Endothelial cell of umbilical vein (primary cell): ENCODE measurements at regions not wholly inside any gene's neighbourhood (a gene's known extent, or its start where the extent isn't known, plus 50 kb on each side); places are given as distances from the start of the nearest gene placed in this dataset.

ENCODE experiments used
- BruUV-seq: library from RNA; stranded (reverse); fragments of 400-500 nt; replicated peaks from 2 replicates; lab custom pipeline; 2021; lab: Mats Ljungman, UMichigan
- CTCF ChIA-PET: fragments of 300-600, 350-600 bp; sonication (Branson Sonifier 250); formaldehyde crosslinking; loops from one replicate; lab custom pipeline; 2021; ENCODE audit warnings: antibody characterized with exemption, inconsistent platforms; lab: Charles Lee
- POLR2A ChIA-PET: fragments of 300-600, 350-600 bp; sonication (Branson Sonifier 250); formaldehyde crosslinking; loops from one replicate; lab custom pipeline; 2021; ENCODE audit warnings: antibody characterized with exemption, inconsistent platforms; lab: Charles Lee
- DNase-seq: peaks from one replicate; pipeline ENCODE4 v3.0.0-alpha.2; 2011; ENCODE audit warnings: low read depth, low spot score
- FAIRE-seq: peaks from 2 replicates; lab custom pipeline; 2011; peaks lifted over from hg19 to GRCh38; lab: Jason Lieb, UNC
- H2AFZ ChIP-seq: 2 replicates; pipeline ENCODE4 v1.6.0; 2012; ENCODE audit warnings: low read depth, low read length, control low read depth, inconsistent platforms
- H3K27ac ChIP-seq: 2 replicates; pipeline ENCODE4 v1.5.1; 2011; ENCODE audit warnings: low read depth, mild to moderate bottlenecking, control low read depth, low read length, moderate library complexity; ENCODE audit not compliant: insufficient read depth
- H3K27me3 ChIP-seq, 2 experiments: 2 replicates each; pipeline versions ENCODE4 v1.6.0 to v1.6.1; 2011; ENCODE audit warnings: low read length in 2 of 2, mixed read lengths in 1 of 2; ENCODE audit not compliant: control insufficient read depth in 2 of 2, insufficient read depth in 2 of 2
- H3K36me3 ChIP-seq, 2 experiments: 2 replicates in 1 of 2; 3 replicates in 1 of 2; pipeline ENCODE4 v1.5.1; 2011; ENCODE audit warnings: low read length in 2 of 2, mild to moderate bottlenecking in 1 of 2, moderate library complexity in 1 of 2; ENCODE audit not compliant: control insufficient read depth in 2 of 2, insufficient read depth in 2 of 2; ENCODE audit errors: extremely low read depth in 1 of 2
- H3K4me1 ChIP-seq: 3 replicates; pipeline ENCODE4 v1.5.1; 2011; ENCODE audit warnings: mild to moderate bottlenecking, low read length; ENCODE audit not compliant: control insufficient read depth, insufficient read depth; ENCODE audit errors: extremely low read depth
- H3K4me2 ChIP-seq: 2 replicates; pipeline ENCODE4 v1.6.1; 2011; ENCODE audit warnings: low read length, control low read depth, mixed read lengths; ENCODE audit not compliant: insufficient read depth
- H3K4me3 ChIP-seq, 3 experiments: fragments of 200-600 bp in 1 of 3; sonication (generic), shearing (Covaris generic) in 1 of 3; replicated peaks in 1 of 3; 2 replicates each; pipeline ENCODE4 v1.5.1; 2011 to 2016; ENCODE audit warnings: control low read depth in 3 of 3, low read length in 3 of 3, mild to moderate bottlenecking in 2 of 3, inconsistent platforms in 1 of 3, low read depth in 1 of 3, moderate library complexity in 1 of 3; ENCODE audit not compliant: insufficient read depth in 1 of 3
- H3K79me2 ChIP-seq: 2 replicates; pipeline ENCODE4 v1.6.0; 2012; ENCODE audit warnings: low read length, inconsistent platforms; ENCODE audit not compliant: control insufficient read depth, insufficient read depth
- H3K9ac ChIP-seq: replicated peaks from 2 replicates; pipeline ENCODE3; 2011; ENCODE audit warnings: low read length, control low read depth; ENCODE audit not compliant: insufficient read depth; ENCODE audit errors: extremely low read depth
- H3K9me1 ChIP-seq: replicated peaks from 3 replicates; pipeline ENCODE4 v1.6.0; 2011; ENCODE audit warnings: mild to moderate bottlenecking, low read length; ENCODE audit not compliant: control insufficient read depth, insufficient read depth; ENCODE audit errors: extremely low read depth
- H3K9me3 ChIP-seq: replicated peaks from 2 replicates; pipeline ENCODE4 v1.5.1; 2012; ENCODE audit warnings: low read length, inconsistent platforms; ENCODE audit not compliant: control insufficient read depth, insufficient read depth
- H4K20me1 ChIP-seq: replicated peaks from 2 replicates; pipeline ENCODE3; 2011; ENCODE audit warnings: mild to moderate bottlenecking, low read length; ENCODE audit not compliant: control insufficient read depth, insufficient read depth; ENCODE audit errors: extremely low read depth
- EZH2 ChIP-seq: IDR thresholded peaks from 2 replicates; pipeline ENCODE4 v1.6.1; 2012; ENCODE audit warnings: borderline replicate concordance, low read depth, mild to moderate bottlenecking, moderate library complexity, low read length, inconsistent platforms; ENCODE audit not compliant: severe bottlenecking
- FOS ChIP-seq: IDR thresholded peaks from 2 replicates; pipeline ENCODE4 v1.6.1; 2011; ENCODE audit warnings: mild to moderate bottlenecking, low read length, moderate library complexity, borderline replicate concordance; ENCODE audit not compliant: insufficient read depth
- GATA2 ChIP-seq: IDR thresholded peaks from 2 replicates; pipeline ENCODE4 v1.7.0; 2011; ENCODE audit warnings: low read depth, mild to moderate bottlenecking, moderate library complexity, mixed read lengths, low read length; ENCODE audit not compliant: insufficient read length, insufficient read depth
- JUN ChIP-seq: IDR thresholded peaks from 2 replicates; pipeline ENCODE4 v1.6.1; 2011; ENCODE audit warnings: borderline replicate concordance, low read depth; ENCODE audit not compliant: insufficient read length, insufficient read depth
- MYC ChIP-seq: IDR thresholded peaks from one replicate; pipeline ENCODE4 v1.6.1; 2011; ENCODE audit warnings: mild to moderate bottlenecking, low read depth, low read length
- POLR2A ChIP-seq: IDR thresholded peaks from 2 replicates; pipeline ENCODE4 v1.6.1; 2012; ENCODE audit warnings: low read depth, mild to moderate bottlenecking, control low read depth, low read length
- POLR2AphosphoS5 ChIP-seq: IDR thresholded peaks from 2 replicates; pipeline ENCODE4 v1.6.1; 2012; ENCODE audit warnings: low read depth, mild to moderate bottlenecking, control low read depth, low read length, moderate library complexity; ENCODE audit not compliant: insufficient read depth
- dilution Hi-C: fragments of 300-500 bp; cut with MboI; formaldehyde crosslinking; loops from one replicate; pipeline ENCODE4 v1.15.0; 2019; ENCODE audit warnings: low sequenced_read_pairs; ENCODE audit not compliant: extremely low pct_ligation_motif_present
- intact Hi-C: fragments of 100-400 bp; cut with micrococcal nuclease; formaldehyde crosslinking; loops from one replicate; pipeline ENCODE4 v1.10.0; 2022
- TF ChIP-seq, protein P1 (sequence below): IDR thresholded peaks from 2 replicates; pipeline ENCODE4 v1.6.1; 2011; ENCODE audit not compliant: insufficient read depth, insufficient read length
- TF ChIP-seq, protein P2 (sequence below), 2 donors: IDR thresholded peaks; 1 replicate in 1 of 2; 2 replicates in 1 of 2; pipeline ENCODE4 v1.5.1; 2011; ENCODE audit warnings: low read length in 2 of 2, mild to moderate bottlenecking in 2 of 2, moderate library complexity in 2 of 2, control low read depth in 1 of 2, inconsistent platforms in 1 of 2, low read depth in 1 of 2; ENCODE audit not compliant: insufficient read depth in 1 of 2; ENCODE audit errors: extremely low read depth in 1 of 2

DNA sequence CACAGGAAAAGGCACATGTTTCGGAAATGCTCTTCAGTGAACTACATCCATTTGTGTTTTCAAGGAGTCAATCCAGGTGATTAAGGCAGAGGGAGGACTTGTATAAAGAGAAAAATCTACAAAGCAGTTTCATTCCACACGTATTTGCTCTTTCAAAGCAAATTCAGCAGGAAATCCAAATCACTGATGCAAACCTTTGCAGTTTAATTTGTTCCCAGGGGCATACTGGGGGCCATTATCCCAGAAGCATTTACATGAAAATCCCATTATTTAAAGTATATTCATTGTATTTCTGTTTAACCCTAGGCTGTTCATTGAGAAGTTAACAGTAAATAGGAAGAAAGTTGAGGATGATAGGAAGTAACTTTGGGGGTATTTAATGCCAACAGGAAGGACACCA is 147.9 kb downstream of the PMP22 start:
- H3K4me3 ChIP-seq = no peak overlapping the region
- DNase-seq = no peak
- dilution Hi-C loops = no loop called here
- no peaks in the 10 kb centered on the region for H3K4me1 ChIP-seq
- no peaks in the 10 kb centered on the region for H4K20me1 ChIP-seq
- H3K36me3 ChIP-seq = no peaks in the 10 kb centered on the region
- H3K9me3 ChIP-seq = no peaks in the 10 kb centered on the region
- no peak for FAIRE-seq
- BruUV-seq = no TSS peak
- H3K27me3 ChIP-seq = no peaks in the 10 kb centered on the region
- H3K27ac ChIP-seq = no peak overlapping the region
- H2AFZ ChIP-seq = no peak overlapping the region
- POLR2A ChIA-PET = no interaction called here
- no peak overlapping the region for H3K9ac ChIP-seq
- intact Hi-C loops = no loop called here
- TF ChIP-seq, protein P1, sequence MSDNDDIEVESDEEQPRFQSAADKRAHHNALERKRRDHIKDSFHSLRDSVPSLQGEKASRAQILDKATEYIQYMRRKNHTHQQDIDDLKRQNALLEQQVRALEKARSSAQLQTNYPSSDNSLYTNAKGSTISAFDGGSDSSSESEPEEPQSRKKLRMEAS = no peak
- TF ChIP-seq GATA2 = no peak
- no peak for TF ChIP-seq EZH2
- no peak for TF ChIP-seq JUN
- TF ChIP-seq MYC = no peak
- TF ChIP-seq FOS = no peak
- TF ChIP-seq, protein P2, sequence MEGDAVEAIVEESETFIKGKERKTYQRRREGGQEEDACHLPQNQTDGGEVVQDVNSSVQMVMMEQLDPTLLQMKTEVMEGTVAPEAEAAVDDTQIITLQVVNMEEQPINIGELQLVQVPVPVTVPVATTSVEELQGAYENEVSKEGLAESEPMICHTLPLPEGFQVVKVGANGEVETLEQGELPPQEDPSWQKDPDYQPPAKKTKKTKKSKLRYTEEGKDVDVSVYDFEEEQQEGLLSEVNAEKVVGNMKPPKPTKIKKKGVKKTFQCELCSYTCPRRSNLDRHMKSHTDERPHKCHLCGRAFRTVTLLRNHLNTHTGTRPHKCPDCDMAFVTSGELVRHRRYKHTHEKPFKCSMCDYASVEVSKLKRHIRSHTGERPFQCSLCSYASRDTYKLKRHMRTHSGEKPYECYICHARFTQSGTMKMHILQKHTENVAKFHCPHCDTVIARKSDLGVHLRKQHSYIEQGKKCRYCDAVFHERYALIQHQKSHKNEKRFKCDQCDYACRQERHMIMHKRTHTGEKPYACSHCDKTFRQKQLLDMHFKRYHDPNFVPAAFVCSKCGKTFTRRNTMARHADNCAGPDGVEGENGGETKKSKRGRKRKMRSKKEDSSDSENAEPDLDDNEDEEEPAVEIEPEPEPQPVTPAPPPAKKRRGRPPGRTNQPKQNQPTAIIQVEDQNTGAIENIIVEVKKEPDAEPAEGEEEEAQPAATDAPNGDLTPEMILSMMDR (IDR thresholded peaks at IDR 0.05; ENCODE audit: extremely low read depth in 1 of 2, insufficient read depth in 1 of 2, low read depth in 1 of 2, low read length in 2 of 2) = no peak
- no peak for TF ChIP-seq POLR2A
- TF ChIP-seq POLR2AphosphoS5 = no peak
- H3K9me1 ChIP-seq = no peaks in the 10 kb centered on the region
- no peak overlapping the region for H3K4me2 ChIP-seq
- H3K79me2 ChIP-seq = no peaks in the 10 kb centered on the region
- CTCF ChIA-PET = no interaction called here
